ENCODE measurements at regions not wholly inside any gene's neighbourhood (a gene's known extent, or its start where the extent isn't known, plus 50 kb on each side); places are given as distances from the start of the nearest gene placed in this dataset.

- no peak overlapping the region for H3K4me3 ChIP-seq (ENCODE audit: low read length)
- no peak for TF ChIP-seq CTCF (conservative IDR thresholded peaks at IDR 0.05; ENCODE audit: low read length)
- DNase-seq (ENCODE audit: low read depth), result no peak
These were observed 411.2 kb upstream of the IRX4 start for GRCh38 chr5:2293906-2294305.

- no peak for TF ChIP-seq CTCF (conservative IDR thresholded peaks at IDR 0.05; ENCODE audit: low read length)
- DNase-seq (ENCODE audit: low read depth), result no peak
- H3K4me3 ChIP-seq (ENCODE audit: low read length), result no peak overlapping the region
These were observed 408.6 kb upstream of the IRX4 start for GRCh38 chr5:2291146-2291840.

GRCh38 chr5:2289380-2289779, 406.7 kb upstream of the IRX4 start:
- TF ChIP-seq CTCF (conservative IDR thresholded peaks at IDR 0.05; ENCODE audit: low read length), result no peak

GRCh38 chr5:2288968-2289367, 406.2 kb upstream of the IRX4 start:
- no peak for TF ChIP-seq CTCF (conservative IDR thresholded peaks at IDR 0.05; ENCODE audit: low read length)

More at GRCh38 chr5:2289380-2289779, 406.7 kb upstream of the IRX4 start:
- H3K4me3 ChIP-seq (ENCODE audit: low read length), result no peak overlapping the region
- no peak for DNase-seq (ENCODE audit: low read depth)

GRCh38 chr5:2288466-2288865, 405.7 kb upstream of the IRX4 start:
- H3K4me3 ChIP-seq (ENCODE audit: low read length), result no peak overlapping the region
- DNase-seq (ENCODE audit: low read depth), result no peak
- no peak for TF ChIP-seq CTCF (conservative IDR thresholded peaks at IDR 0.05; ENCODE audit: low read length)

More at GRCh38 chr5:2288968-2289367, 406.2 kb upstream of the IRX4 start:
- no peak for DNase-seq (ENCODE audit: low read depth)
- H3K4me3 ChIP-seq (ENCODE audit: low read length), result no peak overlapping the region

GRCh38 chr5:2286250-2286649, 403.5 kb upstream of the IRX4 start:
- no peak for TF ChIP-seq CTCF (conservative IDR thresholded peaks at IDR 0.05; ENCODE audit: low read length)
- H3K4me3 ChIP-seq (ENCODE audit: low read length), result no peak overlapping the region
- DNase-seq (ENCODE audit: low read depth), result no peak

- no peak for DNase-seq (ENCODE audit: low read depth)
- no peak for TF ChIP-seq CTCF (conservative IDR thresholded peaks at IDR 0.05; ENCODE audit: low read length)
- H3K4me3 ChIP-seq (ENCODE audit: low read length), result no peak overlapping the region
These were observed 402.0 kb upstream of the IRX4 start for GRCh38 chr5:2284678-2285077.

Data from AG10803 (cell line).